ENCODE measurements at regions not wholly inside any gene's neighbourhood (a gene's known extent, or its start where the extent isn't known, plus 50 kb on each side); places are given as distances from the start of the nearest gene placed in this dataset.

DNA sequence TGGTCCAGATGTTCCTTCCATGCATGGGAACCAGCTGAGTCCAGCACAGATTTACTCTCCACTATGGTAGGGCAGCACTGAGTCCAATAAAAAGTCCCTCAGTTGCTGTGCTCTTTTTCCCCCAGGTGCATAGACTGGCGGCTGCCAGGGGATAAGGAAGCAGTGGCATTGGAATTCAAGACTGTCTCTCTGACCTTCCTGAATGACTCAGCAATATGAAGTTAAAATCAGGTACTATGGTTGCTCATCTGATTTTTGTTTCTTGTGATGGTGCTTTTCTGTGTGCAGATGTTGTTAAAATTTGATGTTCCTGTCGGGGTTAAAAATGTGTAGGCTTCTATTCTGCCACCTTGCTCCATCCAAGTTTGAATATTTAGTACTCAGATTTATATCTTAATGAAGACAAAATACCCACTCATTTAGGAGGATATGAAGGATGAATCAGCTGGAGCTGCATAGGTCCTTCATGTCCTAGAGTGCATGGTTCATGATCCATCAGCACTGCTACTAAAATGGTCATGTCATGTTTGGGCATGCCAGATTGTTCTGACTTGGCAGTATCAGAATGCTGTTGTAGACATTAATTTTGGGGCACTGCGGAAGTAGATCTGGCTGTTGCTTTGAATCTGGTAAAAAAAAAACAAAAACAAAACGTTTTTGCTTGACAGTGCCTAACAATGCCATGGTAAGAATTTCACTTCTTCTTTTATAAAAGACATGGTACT is 321.2 kb upstream of the MAP3K7 start:
- DNase-seq (ENCODE audit: low spot score), result no peak
- H3K4me3 ChIP-seq, result no peak overlapping the region
- H3K27ac ChIP-seq, result no peak overlapping the region

DNA sequence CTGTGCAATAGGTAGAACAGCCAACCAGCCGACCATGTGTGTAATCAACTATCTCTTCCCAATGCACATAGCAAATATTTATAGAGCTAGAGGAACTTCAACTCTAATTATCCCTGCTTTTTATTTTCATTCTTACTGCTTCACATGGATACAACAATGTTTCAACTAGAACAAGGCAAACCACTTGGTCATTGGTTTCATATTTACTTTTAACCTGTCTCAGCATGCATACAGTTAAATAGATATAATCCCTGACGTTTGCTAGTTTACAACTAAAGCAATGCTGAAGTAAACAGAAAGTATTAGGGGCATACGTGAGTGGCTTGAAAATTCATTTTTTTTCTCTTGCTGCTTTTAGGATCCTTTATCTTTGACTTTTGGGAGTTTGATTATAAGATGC is 318.5 kb upstream of the MAP3K7 start:
- Histone ChIP-seq H3K4me3 (no peak overlapping the region), H3K27ac (no peak overlapping the region)
- TF ChIP-seq, protein P1, sequence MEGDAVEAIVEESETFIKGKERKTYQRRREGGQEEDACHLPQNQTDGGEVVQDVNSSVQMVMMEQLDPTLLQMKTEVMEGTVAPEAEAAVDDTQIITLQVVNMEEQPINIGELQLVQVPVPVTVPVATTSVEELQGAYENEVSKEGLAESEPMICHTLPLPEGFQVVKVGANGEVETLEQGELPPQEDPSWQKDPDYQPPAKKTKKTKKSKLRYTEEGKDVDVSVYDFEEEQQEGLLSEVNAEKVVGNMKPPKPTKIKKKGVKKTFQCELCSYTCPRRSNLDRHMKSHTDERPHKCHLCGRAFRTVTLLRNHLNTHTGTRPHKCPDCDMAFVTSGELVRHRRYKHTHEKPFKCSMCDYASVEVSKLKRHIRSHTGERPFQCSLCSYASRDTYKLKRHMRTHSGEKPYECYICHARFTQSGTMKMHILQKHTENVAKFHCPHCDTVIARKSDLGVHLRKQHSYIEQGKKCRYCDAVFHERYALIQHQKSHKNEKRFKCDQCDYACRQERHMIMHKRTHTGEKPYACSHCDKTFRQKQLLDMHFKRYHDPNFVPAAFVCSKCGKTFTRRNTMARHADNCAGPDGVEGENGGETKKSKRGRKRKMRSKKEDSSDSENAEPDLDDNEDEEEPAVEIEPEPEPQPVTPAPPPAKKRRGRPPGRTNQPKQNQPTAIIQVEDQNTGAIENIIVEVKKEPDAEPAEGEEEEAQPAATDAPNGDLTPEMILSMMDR (IDR thresholded peaks at IDR 0.05), result no peak
- DNase-seq (ENCODE audit: low spot score), result no peak

More for the DNA sequence above, 321.2 kb upstream of the MAP3K7 start:
- TF ChIP-seq, protein P1 (IDR thresholded peaks at IDR 0.05), result no peak

DNA sequence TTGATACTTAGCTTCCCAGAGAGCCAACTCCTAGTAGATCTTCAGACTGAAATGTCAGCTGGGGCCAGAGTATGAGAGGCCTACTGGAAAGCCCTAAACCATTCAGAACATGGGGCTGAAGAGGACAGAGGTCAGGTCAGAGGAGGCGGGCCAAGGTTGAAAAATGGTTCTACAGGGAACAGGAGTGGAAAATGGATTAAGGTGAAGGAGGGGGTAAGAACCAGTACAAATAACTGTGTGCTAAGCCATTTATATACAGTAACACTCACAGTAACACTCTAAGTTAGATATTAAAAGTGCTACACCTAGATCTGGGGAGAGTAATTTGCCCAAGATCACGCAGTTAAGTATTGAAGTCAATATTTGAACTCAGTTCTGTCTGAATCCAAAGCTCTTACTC is 313.2 kb upstream of the MAP3K7 start:
- DNase-seq (ENCODE audit: low spot score), result no peak
- TF ChIP-seq, protein P1 (IDR thresholded peaks at IDR 0.05), result no peak
- H3K4me3 ChIP-seq, result no peak overlapping the region
- no peak overlapping the region for H3K27ac ChIP-seq

DNA sequence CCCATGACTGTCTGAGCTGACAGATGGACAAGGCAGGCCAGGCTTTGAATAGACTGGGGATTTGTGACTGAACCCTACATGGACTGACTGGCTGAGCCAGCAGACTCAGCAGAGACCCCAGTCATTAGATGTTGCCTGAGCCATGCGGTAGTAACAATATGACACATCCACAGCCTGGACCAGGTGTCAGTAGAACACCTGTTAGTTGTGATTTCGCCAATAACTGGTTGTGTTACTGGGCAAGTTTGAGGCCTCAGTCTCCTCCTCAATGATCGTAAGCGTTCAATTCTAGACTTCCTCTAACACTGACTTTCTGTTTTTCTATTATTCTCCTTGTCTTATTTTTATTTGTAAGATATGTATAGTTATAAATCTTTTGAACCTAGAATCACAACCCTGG is 311.9 kb upstream of the MAP3K7 start:
- Histone ChIP-seq H3K27ac (no peak overlapping the region), H3K4me3 (no peak overlapping the region)
- TF ChIP-seq, protein P1 (IDR thresholded peaks at IDR 0.05), result no peak
- DNase-seq (ENCODE audit: low spot score), result no peak

DNA sequence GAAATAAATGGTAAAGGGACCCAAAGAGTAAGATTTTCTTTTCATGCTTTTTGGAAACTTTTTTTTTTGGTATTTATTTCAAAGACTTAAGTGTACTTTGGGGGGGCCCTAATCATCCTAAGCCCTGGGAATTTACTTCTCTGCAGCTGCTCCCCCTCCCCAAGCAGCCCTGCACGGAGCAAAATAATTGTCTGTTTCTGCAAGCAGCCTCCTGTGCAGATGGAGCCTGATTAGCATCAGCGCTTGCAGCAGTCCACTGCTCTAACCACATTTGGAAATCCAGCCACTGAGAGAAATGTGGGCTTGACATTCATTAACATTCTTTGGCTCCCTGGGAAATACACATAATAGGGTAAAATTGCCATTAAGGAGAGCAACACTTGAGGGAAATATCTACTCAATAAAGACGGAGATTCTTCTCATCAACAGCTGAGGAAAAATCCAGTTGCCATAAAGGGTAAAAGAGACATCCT is 309.2 kb upstream of the MAP3K7 start:
- no peak for DNase-seq (ENCODE audit: low spot score)
- Histone ChIP-seq H3K27ac (no peak overlapping the region), H3K4me3 (no peak overlapping the region)
- TF ChIP-seq, protein P1 (IDR thresholded peaks at IDR 0.05), result no peak

DNA sequence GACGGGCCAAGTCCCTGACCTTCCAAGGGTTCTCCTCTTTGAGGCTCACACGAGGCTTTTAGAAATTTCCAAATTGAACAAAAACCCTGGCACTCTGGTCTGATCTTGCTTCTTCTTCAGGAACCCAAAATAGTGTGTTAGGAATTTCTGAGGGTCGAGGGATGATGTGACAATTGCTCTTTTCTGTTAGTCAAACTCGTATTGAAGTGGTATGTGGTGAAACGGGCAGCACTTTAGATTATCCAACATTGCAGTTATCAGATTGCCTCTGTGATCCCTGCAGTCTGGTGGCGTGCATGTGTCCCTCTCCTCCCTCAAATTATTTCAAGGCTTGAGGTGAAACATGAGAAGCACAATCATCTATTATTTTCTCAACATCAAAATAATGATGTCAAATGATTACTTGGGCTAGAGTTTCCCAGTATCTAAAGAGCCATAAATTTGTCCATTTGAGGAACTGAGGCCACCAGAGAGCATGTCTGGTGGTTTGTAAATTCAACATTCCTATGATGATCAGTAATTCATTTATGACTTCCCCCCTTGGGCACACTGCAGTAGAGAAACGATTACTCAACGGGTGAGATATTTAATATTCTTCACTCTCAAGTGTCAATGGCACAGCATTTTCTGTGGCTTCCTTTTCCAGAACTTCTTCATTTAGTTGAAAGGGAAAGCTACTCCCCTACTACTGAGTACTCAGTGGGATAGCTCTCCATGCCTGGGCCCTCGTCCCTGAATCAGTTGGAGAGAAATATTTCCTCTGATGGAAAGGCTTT is 308.6 kb upstream of the MAP3K7 start:
- no peak overlapping the region for H3K4me3 ChIP-seq
- DNase-seq (ENCODE audit: low spot score), result no peak
- no peak overlapping the region for H3K27ac ChIP-seq
- TF ChIP-seq, protein P1 (IDR thresholded peaks at IDR 0.05), result no peak
